H1 (cell line): ENCODE measurements at regions not wholly inside any gene's neighbourhood (a gene's known extent, or its start where the extent isn't known, plus 50 kb on each side); places are given as distances from the start of the nearest gene placed in this dataset.

ENCODE experiments used
- CTCF ChIA-PET: fragments of 300-600 bp; sonication (Branson Sonifier 250); formaldehyde crosslinking; loops from one replicate; lab custom pipeline; 2021; ENCODE audit not compliant: partially characterized antibody; lab: Charles Lee
- POLR2A ChIA-PET: fragments of 300-600 bp; sonication (Branson Sonifier 250); formaldehyde crosslinking; loops from one replicate; lab custom pipeline; 2021; ENCODE audit warnings: inconsistent platforms; ENCODE audit not compliant: partially characterized antibody; lab: Charles Lee
- DNase-seq, 2 experiments: peaks; one replicate each; pipeline versions ENCODE4 v3.0.0 to v3.0.0-alpha.2; 2010 to 2022; ENCODE audit warnings: low spot score in 2 of 2, low read depth in 1 of 2, mixed read lengths in 1 of 2
- FAIRE-seq: peaks from 2 replicates; lab custom pipeline; 2011; peaks lifted over from hg19 to GRCh38; lab: Jason Lieb, UNC
- H2AFZ ChIP-seq: 2 replicates; pipeline ENCODE4 v1.8.1; 2012; ENCODE audit warnings: low read length, inconsistent platforms
- H2AK5ac ChIP-seq: 2 replicates; pipeline ENCODE4 v1.6.1; 2013; ENCODE audit warnings: low read depth, low read length
- H2BK120ac ChIP-seq: replicated peaks from 2 replicates; pipeline ENCODE3; 2013; ENCODE audit warnings: low read depth, low read length, inconsistent platforms
- H2BK12ac ChIP-seq: 2 replicates; pipeline ENCODE4 v1.6.1; 2013; ENCODE audit warnings: low read depth, low read length
- H2BK15ac ChIP-seq: 2 replicates; pipeline ENCODE4 v1.6.1; 2013; ENCODE audit warnings: low read length
- H2BK20ac ChIP-seq: 2 replicates; pipeline ENCODE4 v1.6.1; 2013; ENCODE audit warnings: low read length
- H2BK5ac ChIP-seq: 2 replicates; pipeline ENCODE4 v1.6.1; 2013; ENCODE audit warnings: low read depth, low read length
- H3K14ac ChIP-seq: 2 replicates; pipeline ENCODE4 v1.6.1; 2013; ENCODE audit warnings: inconsistent platforms; ENCODE audit not compliant: insufficient read length
- H3K18ac ChIP-seq: 2 replicates; pipeline ENCODE4 v1.6.1; 2013; ENCODE audit warnings: low read length; ENCODE audit errors: extremely low read depth
- H3K23ac ChIP-seq: 2 replicates; pipeline ENCODE4 v1.6.1; 2013; ENCODE audit warnings: inconsistent platforms; ENCODE audit not compliant: insufficient read length
- H3K23me2 ChIP-seq: 2 replicates; pipeline ENCODE4 v1.6.1; 2013; ENCODE audit warnings: low read depth, low read length
- H3K27ac ChIP-seq: 2 replicates; pipeline ENCODE4 v1.6.1; 2011; ENCODE audit warnings: low read depth, low read length, inconsistent platforms
- H3K27me3 ChIP-seq, 4 experiments: replicated peaks in 1 of 4; 1 replicate in 1 of 4; 2 replicates in 3 of 4; pipeline versions ENCODE4 v1.6.1 to v1.8.1; 2011 to 2013; ENCODE audit warnings: low read length in 3 of 4, mild to moderate bottlenecking in 3 of 4, inconsistent platforms in 2 of 4, mixed read lengths in 2 of 4, moderate library complexity in 1 of 4; ENCODE audit not compliant: control insufficient read depth in 3 of 4, insufficient read depth in 3 of 4; ENCODE audit errors: extremely low read depth in 1 of 4
- H3K36me3 ChIP-seq, 4 experiments: 2 replicates each; pipeline versions ENCODE4 v1.6.1 to v1.8.1; 2011 to 2013; ENCODE audit warnings: mild to moderate bottlenecking in 4 of 4, low read length in 3 of 4, moderate library complexity in 2 of 4, control low read depth in 1 of 4, inconsistent platforms in 1 of 4; ENCODE audit not compliant: insufficient read depth in 4 of 4, control insufficient read depth in 2 of 4
- H3K4ac ChIP-seq: replicated peaks from 2 replicates; pipeline ENCODE3; 2013; ENCODE audit warnings: low read length, low read depth, mixed read lengths, inconsistent platforms; ENCODE audit not compliant: insufficient read length
- H3K4me1 ChIP-seq, 4 experiments: replicated peaks in 1 of 4; 1 replicate in 1 of 4; 2 replicates in 3 of 4; pipeline versions ENCODE4 v1.6.1 to v1.8.1; 2011 to 2013; ENCODE audit warnings: low read length in 3 of 4, inconsistent platforms in 2 of 4, mixed read lengths in 1 of 4; ENCODE audit not compliant: insufficient read depth in 4 of 4, control insufficient read depth in 3 of 4
- H3K4me2 ChIP-seq, 2 experiments: 2 replicates each; pipeline versions ENCODE4 v1.6.1 to v1.8.1; 2011 to 2013; ENCODE audit warnings: low read depth in 2 of 2, low read length in 2 of 2, control low read depth in 1 of 2, inconsistent platforms in 1 of 2, mild to moderate bottlenecking in 1 of 2; ENCODE audit not compliant: insufficient read depth in 1 of 2
- H3K4me3 ChIP-seq, 4 experiments: fragments of 200-600, 300-600 bp in 1 of 4; sonication (generic), shearing (Covaris generic), sonication (Bioruptor Twin) in 1 of 4; 2 replicates each; pipeline versions ENCODE4 v1.5.1 to v1.8.1; 2011 to 2016; ENCODE audit warnings: low read length in 4 of 4, low read depth in 3 of 4, control low read depth in 2 of 4, inconsistent platforms in 2 of 4, mild to moderate bottlenecking in 2 of 4, mixed read lengths in 1 of 4, moderate library complexity in 1 of 4; ENCODE audit not compliant: insufficient read depth in 2 of 4; ENCODE audit errors: extremely low read depth in 1 of 4
- H3K56ac ChIP-seq: replicated peaks from 2 replicates; pipeline ENCODE3; 2013; ENCODE audit warnings: low read depth, mild to moderate bottlenecking, mixed read lengths, low read length, inconsistent platforms; ENCODE audit not compliant: insufficient read length
- H3K79me1 ChIP-seq: 2 replicates; pipeline ENCODE4 v1.6.1; 2013; ENCODE audit warnings: low read depth, low read length, control low read depth
- H3K79me2 ChIP-seq, 2 experiments: 2 replicates each; pipeline versions ENCODE4 v1.6.1 to v1.8.1; 2012 to 2013; ENCODE audit warnings: low read length in 2 of 2, mild to moderate bottlenecking in 2 of 2, inconsistent platforms in 1 of 2; ENCODE audit not compliant: insufficient read depth in 2 of 2, control insufficient read depth in 1 of 2
- H3K9ac ChIP-seq, 4 experiments: replicated peaks in 1 of 4; 1 replicate in 1 of 4; 2 replicates in 3 of 4; pipeline versions ENCODE4 v1.6.1 to v1.8.1; 2011 to 2013; ENCODE audit warnings: low read depth in 3 of 4, low read length in 3 of 4, control low read depth in 2 of 4, mild to moderate bottlenecking in 2 of 4, moderate library complexity in 2 of 4, inconsistent platforms in 1 of 4; ENCODE audit errors: extremely low read depth in 1 of 4
- H3K9me3 ChIP-seq, 2 experiments: 2 replicates each; pipeline versions ENCODE4 v1.6.1 to v1.8.1; 2012 to 2013; ENCODE audit warnings: mild to moderate bottlenecking in 2 of 2, moderate library complexity in 2 of 2, control low read depth in 1 of 2, inconsistent platforms in 1 of 2, low read depth in 1 of 2, low read length in 1 of 2, mixed read lengths in 1 of 2; ENCODE audit not compliant: insufficient read depth in 2 of 2
- H4K20me1 ChIP-seq, 2 experiments: replicated peaks in 1 of 2; 2 replicates each; pipeline versions ENCODE3 to v1.8.1; 2011 to 2013; ENCODE audit warnings: inconsistent platforms in 2 of 2, low read length in 2 of 2, mild to moderate bottlenecking in 1 of 2; ENCODE audit not compliant: insufficient read depth in 2 of 2, control insufficient read depth in 1 of 2
- H4K5ac ChIP-seq: 2 replicates; pipeline ENCODE4 v1.6.1; 2013; ENCODE audit warnings: low read length, low read depth, mixed read lengths, inconsistent platforms; ENCODE audit not compliant: insufficient read length
- H4K8ac ChIP-seq: 2 replicates; pipeline ENCODE4 v1.8.0; 2013; ENCODE audit warnings: mild to moderate bottlenecking, moderate library complexity, low read length, inconsistent platforms; ENCODE audit not compliant: insufficient read depth; ENCODE audit errors: extremely low read depth
- H4K91ac ChIP-seq: replicated peaks from 2 replicates; pipeline ENCODE3; 2013; ENCODE audit warnings: low read length, mixed read lengths, inconsistent platforms; ENCODE audit not compliant: insufficient read length
- BACH1 ChIP-seq: IDR thresholded peaks from 2 replicates; pipeline ENCODE4 v1.6.1; 2012; ENCODE audit warnings: low read length, improper control_type of control experiment
- SIRT6 ChIP-seq: IDR thresholded peaks from one replicate; pipeline ENCODE4 v1.7.1; 2012; ENCODE audit warnings: low read length, inconsistent platforms
- WGBS, 2 experiments: shearing (Covaris generic) in 1 of 2; methylation state at CpG; one replicate each; pipeline versions ENCODE4 v1.1.6 to v1.1.7; 2013 to 2015; ENCODE audit warnings: low lambda C conversion rate in 2 of 2, mixed read lengths in 2 of 2, inconsistent platforms in 1 of 2, low coverage in 1 of 2, missing lambda C conversion rate in 1 of 2; ENCODE audit not compliant: insufficient replicate concordance in 2 of 2, insufficient coverage in 1 of 2, insufficient read length in 1 of 2; ENCODE audit errors: extremely low coverage in 1 of 2, missing lambda C conversion rate in 1 of 2; 5-methylcytosine and 5-hydroxymethylcytosine counted together

GRCh38 chr5:54693936-54694657 is 176.5 kb downstream of the SNX18 start:
- no peak for FAIRE-seq

More at GRCh38 chr5:54693936-54694657, 176.5 kb downstream of the SNX18 start:
- no peak overlapping the region for H3K56ac ChIP-seq
- H4K5ac ChIP-seq = no peak overlapping the region
- H3K79me1 ChIP-seq = no peaks in the 10 kb centered on the region
- WGBS, 2 experiments = 85% methylated on average over 7 of the region's 7 CpGs; no CpG with 5 or more reads in 1 of the 2 experiments
- H3K27ac ChIP-seq = no peak overlapping the region
- no peak overlapping the region for H3K4ac ChIP-seq
- H2BK15ac ChIP-seq = no peak overlapping the region
- no peaks in the 10 kb centered on the region for H3K9me3 ChIP-seq
- no peaks in the 10 kb centered on the region for H3K23me2 ChIP-seq
- H4K91ac ChIP-seq = no peak overlapping the region
- no peak overlapping the region for H4K8ac ChIP-seq
- no peaks in the 10 kb centered on the region for H4K20me1 ChIP-seq
- H2BK12ac ChIP-seq = no peak overlapping the region
- H3K14ac ChIP-seq = no peak overlapping the region
- H2AFZ ChIP-seq = no peak overlapping the region
- H3K9ac ChIP-seq = no peak overlapping the region
- H2BK120ac ChIP-seq = no peak overlapping the region
- no peak overlapping the region for H2BK20ac ChIP-seq
- no peak overlapping the region for H3K4me2 ChIP-seq
- no peak overlapping the region for H2BK5ac ChIP-seq
- no peaks in the 10 kb centered on the region for H3K36me3 ChIP-seq
- ChIA-PET CTCF (interaction anchor here (0.7 kb wide), 1 partner anchor 173 kb away, joined by 3 read pairs; no protein-coding TSS in a partner anchor), POLR2A (no interaction called here)
- H2AK5ac ChIP-seq = no peak overlapping the region
- TF ChIP-seq BACH1 (no peak), SIRT6 (no peak)
- no peak overlapping the region for H3K18ac ChIP-seq
- no peaks in the 10 kb centered on the region for H3K27me3 ChIP-seq
- no peaks in the 10 kb centered on the region; a peak in 1 of 7 replicates for H3K4me1 ChIP-seq
- no peak overlapping the region for H3K4me3 ChIP-seq
- no peaks in the 10 kb centered on the region for H3K79me2 ChIP-seq
- H3K23ac ChIP-seq = no peak overlapping the region
- DNase-seq = no peak
